CD4-positive, alpha-beta T cell treated with Interleukin-15 for 1 hour (primary cell): ENCODE measurements at regions not wholly inside any gene's neighbourhood (a gene's known extent, or its start where the extent isn't known, plus 50 kb on each side); places are given as distances from the start of the nearest gene placed in this dataset.
"Not testable (repeated sequence)": the region's sequence is repeated elsewhere in the genome, so short reads cannot be mapped to it uniquely, and the experiment has no call there.

ENCODE experiments used
- DNase-seq: peaks from one replicate; pipeline ENCODE4 v3.0.0-alpha.2; 2020

DNA sequence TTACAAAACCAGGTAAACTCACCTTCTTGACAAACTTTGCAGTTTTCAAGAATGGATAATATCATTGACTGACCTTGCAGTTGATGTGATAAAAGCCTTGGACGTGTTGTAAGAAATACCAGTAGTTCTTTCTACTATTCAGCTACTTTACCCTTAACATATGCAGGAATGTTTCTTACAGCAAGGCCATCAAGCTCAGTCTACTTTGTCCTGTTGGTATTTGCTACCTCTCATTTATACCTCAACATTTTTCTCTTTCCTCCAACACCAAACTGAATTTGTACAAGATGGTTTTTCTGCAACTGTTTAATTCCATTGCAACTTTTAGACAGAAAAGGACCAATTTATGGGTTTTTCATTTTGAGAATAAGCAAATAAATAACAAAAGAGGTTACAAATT lies 147.4 kb upstream of the BCHE start:
- no peak for DNase-seq

DNA sequence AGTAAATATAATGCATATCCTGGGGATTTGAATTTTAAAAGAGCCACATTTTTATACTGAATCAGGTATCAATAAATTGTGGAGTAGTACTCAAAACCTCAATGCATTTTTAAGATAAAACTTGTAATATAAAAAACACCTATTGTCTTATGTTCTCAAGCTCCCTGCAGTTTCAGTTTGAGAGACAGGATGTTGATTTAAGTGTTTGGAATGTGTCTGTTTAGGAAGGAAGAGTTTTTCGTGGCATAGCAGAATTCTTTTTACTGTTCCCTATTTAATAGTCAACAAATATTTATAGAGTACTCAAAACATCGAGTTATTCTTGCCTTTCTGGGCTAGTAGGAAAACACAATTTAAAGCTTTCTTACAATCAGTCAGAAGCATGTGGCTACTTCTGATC lies 146.1 kb upstream of the BCHE start:
- DNase-seq: no peak

DNA sequence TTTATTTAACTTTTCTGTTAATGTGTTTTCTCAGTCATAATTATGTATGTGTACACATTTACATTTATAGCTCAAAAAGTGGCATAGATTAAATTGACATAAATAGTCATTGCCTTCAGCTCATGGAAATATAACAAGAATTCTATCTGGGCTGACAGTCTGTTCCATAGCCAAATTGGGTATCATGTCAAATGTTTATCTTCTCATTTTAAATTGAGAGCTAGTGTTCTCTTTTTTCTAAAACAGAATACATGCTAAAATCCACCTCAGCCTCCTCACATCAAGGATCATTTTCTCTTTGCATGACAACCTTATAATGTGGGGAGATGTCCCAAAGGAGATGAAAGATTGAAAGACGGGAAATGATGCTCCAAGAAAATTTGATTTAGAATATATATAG lies 144.1 kb upstream of the BCHE start:
- no peak for DNase-seq

DNA sequence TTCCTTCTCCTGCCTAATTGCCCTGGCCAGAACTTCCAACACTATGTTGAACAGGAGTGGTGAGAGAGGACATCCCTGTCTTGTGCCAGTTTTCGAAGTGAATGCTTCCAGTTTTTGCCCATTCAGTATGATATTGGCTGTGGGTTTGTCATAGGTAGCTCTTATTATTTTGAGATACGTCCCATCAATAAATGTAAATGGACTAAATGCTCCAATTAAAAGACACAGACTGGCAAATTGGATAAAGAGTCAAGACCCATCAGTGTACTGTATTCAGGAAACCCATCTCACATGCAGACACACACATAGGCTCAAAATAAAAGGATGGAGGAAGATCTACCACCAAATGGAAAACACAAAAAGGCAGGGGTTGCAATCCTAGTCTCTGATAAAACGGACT lies 123.6 kb upstream of the BCHE start:
- DNase-seq: not testable (repeated sequence)

DNA sequence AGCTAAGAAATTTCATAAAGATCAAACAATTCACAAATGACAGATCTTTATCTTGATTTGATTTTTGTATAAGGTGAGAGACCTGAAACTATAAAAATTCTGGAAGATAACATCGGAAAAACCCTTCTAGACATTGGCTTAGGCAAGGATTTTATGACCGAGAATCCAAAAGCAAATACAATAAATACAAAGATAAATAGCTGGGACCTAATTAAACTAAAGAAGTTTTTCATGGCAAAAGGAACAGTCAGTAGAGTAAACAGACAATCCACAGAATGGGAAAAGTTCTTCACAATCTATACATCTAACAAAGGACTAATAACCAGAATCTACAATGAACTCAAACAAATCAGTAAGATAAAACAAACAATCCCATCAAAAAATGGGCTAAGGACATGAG lies 116.9 kb upstream of the BCHE start:
- DNase-seq: no peak

DNA sequence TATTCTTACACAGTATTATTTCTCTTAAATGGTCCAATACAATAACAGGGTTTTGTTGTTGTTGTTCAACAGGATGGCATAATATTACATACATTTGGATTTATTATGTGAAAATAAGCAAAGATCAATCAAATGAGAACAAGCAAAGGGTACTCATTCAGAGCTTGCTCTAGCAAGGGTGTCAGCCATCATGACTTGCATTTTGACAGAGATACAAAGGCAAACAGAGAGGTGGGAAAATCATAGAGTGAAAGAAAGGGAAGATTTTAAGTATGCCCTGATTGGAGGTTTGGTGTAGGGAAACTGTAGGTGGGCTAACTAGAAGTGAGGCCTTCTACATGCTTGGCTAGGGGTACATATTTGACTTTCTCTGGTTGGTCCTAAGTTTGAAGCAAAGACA lies 109.1 kb upstream of the BCHE start:
- no peak for DNase-seq

DNA sequence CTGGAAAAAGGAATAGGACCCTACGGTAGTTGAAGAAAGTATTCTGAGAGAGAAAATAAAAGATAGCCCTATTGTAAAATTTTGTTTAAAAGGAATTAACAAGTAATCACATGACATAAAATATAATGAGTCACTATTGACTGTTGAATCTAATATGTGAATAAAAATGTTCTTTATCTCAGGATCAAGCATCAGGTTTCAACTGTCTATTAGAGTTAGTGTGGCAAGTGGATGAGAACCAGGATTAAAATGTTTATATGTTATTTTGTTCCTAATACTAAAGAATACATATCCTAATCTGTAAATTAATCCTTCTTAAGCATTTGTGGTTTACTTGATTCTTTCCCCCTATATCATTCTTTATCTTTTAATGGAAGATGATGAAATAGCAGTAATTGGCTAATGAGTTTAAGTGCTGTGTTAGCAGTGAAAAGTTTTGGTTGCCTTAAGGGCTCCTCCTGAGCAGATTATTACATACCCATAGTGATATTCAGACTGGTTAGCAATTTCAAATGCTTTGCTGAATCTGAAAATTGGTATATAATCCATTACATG lies 101.8 kb upstream of the BCHE start:
- DNase-seq: no peak

DNA sequence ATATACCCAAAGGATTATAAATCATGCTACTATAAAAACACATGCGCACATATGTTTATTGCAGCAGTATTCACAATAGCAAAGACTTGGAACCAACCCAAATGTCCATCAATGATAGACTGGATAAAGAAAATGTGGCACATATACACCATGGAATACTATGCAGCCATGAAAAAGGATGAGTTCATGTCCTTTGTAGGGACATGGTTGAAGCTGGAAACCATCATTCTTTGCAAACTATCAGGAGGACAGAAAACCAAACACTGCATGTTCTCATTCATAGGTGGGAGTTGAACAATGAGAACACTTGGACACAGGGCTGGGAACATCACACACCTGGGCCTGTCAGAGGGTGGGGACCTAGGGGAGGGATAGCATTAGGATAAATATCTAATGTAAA lies 98.9 kb upstream of the BCHE start:
- DNase-seq: not testable (repeated sequence)

DNA sequence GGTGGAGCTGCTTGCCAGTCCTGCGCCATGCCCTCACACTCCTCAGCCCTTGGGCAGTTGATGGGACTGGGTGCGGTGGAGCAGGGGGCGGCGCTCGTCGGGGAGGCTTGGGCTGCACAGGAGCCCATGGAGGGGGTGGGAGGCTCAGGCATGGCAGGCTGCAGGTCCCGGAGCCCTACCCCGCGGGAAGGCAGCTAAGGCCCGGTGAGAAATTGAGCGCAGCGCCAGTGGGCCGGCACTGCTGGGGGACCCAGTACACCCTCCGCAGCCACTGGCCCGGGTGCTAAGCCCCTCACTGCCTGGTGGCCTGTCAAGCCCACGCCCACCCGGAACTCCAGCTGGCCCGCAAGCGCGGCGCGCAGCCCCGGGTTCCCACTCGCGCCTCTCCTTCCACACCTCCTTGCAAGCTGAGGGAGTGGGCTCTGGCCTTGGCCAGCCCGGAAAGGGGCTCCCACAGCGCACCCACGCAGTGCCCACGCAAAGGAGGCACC lies 87.1 kb upstream of the BCHE start:
- DNase-seq: peak; percentile 12

DNA sequence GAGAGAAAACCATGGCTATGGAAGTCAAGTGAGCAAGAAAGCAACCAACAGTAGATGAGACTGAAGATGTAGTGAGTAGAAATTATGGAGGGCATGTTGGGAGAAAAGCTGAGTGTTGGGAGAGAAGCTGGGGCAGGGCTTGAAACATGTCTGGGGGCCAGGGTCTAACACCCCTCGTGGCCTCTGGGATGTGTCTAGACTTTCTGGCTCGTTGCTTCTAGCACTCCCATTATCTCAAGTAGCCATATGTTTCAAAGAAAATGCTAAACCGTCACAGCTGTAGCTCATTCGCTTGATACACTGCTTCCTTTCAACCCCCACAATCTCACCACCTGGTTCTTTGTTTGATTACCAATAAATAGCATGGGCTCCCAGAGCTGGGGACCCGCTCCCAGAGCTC lies 83.8 kb upstream of the BCHE start:
- DNase-seq: no peak

DNA sequence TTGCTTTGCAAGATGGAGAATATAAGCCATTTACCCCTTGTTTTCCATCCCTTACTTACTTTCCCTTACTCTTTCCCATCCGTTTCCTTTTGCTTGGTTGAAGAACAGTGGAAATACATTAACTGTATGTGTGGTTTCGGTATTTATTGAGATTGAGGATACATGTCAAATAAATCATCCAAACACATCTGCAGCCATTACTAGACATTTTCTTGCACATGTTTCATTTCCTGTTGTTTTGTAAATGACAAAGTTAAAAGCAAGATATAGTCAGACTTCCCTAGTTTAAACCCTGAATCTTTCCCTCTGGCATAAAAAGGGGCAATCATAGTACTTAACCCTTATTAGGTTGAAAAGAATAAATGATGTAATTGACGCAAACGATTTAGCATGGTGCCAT lies 82.1 kb upstream of the BCHE start:
- DNase-seq: no peak

DNA sequence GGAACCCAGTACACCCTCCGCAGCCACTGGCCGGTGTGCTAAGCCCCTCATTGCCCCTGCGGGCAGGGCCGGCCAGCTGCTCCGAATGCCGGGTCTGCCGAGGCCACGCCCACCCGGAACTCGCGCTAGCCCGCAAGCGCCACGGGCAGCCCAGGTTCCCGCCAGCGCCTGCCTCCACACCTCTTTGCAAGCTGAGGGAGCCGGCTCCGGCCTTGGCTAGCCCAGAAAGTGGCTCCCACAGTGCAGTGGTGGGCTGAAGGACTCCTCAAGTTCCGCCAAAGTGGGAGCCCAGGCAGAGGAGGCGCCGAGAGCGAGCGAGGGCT lies 81.4 kb upstream of the BCHE start:
- DNase-seq: peak; percentile 12

DNA sequence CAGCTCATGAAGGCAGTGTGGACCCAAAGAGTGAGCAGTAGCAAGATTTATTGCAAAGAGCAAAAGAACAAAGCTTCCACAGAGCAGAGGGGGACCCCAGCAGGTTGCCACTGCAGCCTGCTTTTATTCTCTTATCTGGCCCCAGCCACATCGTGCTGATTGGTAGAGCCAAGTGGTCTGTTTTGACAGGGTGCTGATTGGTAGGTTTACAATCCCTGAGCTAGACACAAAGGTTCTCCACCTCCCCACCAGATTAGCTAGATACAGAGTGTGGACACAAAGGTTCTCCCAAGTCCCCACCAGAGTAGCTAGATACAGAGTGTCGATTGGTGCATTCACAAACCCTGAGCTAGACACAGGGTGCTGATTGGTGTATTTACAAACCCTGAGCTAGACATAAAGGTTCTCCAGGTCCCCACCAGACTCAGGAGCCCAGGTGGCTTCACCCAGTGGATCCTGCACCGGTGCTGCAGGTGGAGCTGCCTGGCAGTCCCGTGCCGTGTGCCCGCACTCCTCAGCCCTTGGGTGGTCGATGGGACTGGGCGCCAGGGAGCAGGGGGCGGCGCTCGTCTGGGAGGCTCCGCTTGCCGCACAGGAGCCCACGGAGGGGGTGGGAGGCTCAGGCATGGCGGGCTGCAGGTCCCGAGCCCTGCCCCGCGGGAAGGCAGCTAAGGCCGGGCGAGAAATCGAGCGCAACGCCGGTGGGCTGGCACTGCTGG lies 80.9 kb upstream of the BCHE start:
- DNase-seq: not testable (repeated sequence)

DNA sequence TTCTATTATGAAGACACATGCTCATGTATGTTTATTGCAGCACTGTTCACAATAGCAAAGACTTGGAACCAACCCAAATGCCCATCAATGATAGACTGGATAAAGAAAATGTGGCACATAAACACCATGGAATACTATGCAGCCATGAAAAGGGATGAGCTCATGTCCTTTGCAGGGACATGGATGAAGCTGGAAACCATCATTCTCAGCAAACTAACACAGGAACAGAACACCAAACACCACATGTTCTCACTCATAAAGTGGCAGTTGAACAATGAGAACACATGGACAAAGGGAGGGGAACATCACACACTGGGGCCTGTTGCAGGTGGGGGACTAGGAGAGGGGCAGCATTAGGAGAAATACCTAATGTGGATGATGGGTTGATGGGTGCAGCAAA lies 77.9 kb upstream of the BCHE start:
- DNase-seq: not testable (repeated sequence)

DNA sequence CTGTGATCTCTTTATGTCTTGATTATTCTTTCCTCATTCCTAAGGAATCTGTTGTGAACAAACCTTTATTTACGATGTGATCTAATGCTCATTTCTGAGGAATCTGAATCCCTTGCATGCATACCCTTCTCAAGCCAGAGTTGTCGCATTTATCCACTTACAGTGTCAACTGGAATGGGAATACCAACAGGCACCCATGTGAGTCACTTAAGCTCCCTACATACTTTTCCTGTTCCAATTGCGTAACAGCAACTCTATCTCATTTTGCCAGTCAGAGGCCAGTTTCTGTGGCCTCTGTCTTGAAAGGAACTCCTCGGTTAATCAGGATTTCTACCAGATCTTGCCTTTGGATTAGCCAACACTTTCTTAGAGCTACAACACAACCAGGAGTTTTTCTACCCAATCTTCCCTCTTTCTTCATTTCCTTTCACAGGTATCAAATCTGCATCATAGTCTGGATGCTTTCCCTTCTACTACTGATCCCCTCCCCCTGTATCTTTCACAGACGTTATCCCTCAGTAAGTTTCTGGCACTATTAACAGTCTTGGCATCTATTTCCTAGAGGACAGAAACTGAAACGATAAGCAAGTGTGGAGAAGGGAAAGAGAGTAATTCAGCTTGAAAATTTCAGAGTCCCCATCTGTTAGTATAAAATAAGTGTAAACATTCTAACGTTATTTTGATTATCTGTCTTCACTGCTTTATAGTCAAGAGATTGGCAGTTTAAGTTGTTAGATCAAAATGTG lies 66.8 kb upstream of the BCHE start:
- DNase-seq: no peak

DNA sequence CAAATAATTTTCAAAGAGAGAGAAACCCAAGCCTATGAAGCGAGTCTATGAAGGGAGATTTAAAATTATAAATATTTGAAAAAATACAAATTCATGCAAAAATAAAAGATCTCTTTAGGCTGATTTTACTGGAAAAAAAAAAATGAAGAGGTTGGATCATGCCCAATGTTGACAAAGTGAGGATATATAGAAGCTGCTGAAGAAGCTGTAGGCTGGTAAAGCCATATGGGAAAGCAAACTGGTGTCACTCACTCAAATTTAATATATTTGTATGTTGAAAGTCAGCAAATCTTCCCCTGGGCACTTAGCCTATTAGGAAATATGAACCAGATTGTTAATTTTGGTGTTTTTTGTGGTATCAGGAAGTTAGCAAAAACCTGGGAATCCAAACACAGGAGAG lies 61.8 kb upstream of the BCHE start:
- no peak for DNase-seq

DNA sequence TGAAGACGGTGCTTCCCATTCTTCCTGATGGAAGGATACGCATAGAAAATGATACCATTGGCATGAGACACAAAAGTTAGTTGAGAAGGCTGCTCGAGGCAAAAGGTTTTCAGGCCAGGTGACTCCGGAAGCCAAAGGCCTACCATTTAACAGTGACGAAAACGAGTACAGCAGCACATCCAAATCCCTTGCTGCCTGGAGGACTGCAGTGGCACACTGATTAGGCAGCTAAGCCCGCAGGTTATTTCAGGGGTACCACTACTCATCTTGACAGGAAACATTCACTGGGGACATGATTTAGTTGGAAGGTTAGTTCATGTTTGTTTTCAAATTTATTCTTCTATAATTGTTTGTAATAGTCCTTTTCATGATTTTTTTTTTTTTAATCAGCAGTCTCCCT lies 59.9 kb upstream of the BCHE start:
- DNase-seq: no peak

DNA sequence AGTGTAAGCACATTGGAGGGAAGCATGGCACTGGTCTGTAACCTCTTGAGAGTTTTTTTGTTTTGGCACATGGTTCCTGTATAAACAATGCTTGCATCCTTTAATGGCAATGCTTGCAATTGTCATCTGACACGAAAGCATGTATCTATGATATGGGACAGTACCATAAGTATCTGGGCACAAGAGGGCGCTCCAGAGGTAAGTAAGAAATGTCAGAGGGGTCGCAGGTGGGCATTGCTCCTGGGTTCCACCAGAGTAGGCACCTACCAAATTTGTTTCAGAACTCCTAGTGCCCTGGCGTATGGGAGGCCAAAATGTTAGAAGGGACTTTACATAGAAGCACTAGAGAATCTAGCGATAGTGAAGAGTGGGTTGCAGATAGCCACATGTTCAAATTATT lies 58.7 kb upstream of the BCHE start:
- no peak for DNase-seq

DNA sequence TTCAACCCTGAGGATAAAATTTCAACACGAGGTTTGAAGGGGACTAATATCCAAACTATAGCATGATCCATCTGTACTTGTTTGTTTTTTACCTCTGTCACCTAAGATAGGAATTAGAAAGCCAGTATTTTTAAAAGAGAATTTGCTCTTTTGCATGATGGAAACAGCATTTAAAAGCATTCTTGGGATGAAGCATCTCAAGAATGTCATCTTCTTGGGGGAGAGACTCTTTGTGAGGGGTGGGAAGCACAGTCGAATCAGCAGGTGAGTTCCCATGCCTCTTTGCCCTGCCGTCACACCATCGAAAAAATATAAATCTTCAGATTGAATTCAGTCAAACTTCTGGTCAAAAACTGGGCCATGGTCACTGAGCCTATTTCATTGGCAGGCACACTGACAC lies 55.3 kb upstream of the BCHE start:
- DNase-seq: no peak
